Stimulated activated CD8-positive, alpha-beta memory T cell treated with anti-CD3 and anti-CD28 coated beads, Interleukin-4, amount 100 ng/mL, for 24 hours (primary cell): ENCODE measurements at regions not wholly inside any gene's neighbourhood (a gene's known extent, or its start where the extent isn't known, plus 50 kb on each side); places are given as distances from the start of the nearest gene placed in this dataset.

Experiments
- DNase-seq: peaks from one replicate; pipeline ENCODE4 v3.0.0-alpha.2; 2020; ENCODE audit warnings: low read depth

GRCh38 chr21:15151385-15152103 lies 86.7 kb upstream of the NRIP1 start:
- DNase-seq, result no peak

- DNase-seq, result no peak
Measured at GRCh38 chr21:15152591-15152990, 87.8 kb upstream of the NRIP1 start.

GRCh38 chr21:15159382-15160020 lies 94.7 kb upstream of the NRIP1 start:
- DNase-seq, result no peak

- no peak for DNase-seq
Measured at GRCh38 chr21:15160136-15160535, 95.3 kb upstream of the NRIP1 start.

GRCh38 chr21:15162921-15163320 lies 98.1 kb upstream of the NRIP1 start:
- no peak for DNase-seq

GRCh38 chr21:15164273-15164672 lies 99.5 kb upstream of the NRIP1 start:
- DNase-seq, result no peak

- no peak for DNase-seq
Measured at GRCh38 chr21:15164678-15165303, 100.0 kb upstream of the NRIP1 start.

- no peak for DNase-seq
Measured at GRCh38 chr21:15170614-15171013, 105.8 kb upstream of the NRIP1 start.

- no peak for DNase-seq
Measured at GRCh38 chr21:15171546-15171945, 106.7 kb upstream of the NRIP1 start.

- no peak for DNase-seq
Measured at GRCh38 chr21:15172963-15173362, 108.2 kb upstream of the NRIP1 start.

- DNase-seq, result no peak
Measured at GRCh38 chr21:15174923-15175322, 110.1 kb upstream of the NRIP1 start.

GRCh38 chr21:15182731-15183130 lies 117.9 kb upstream of the NRIP1 start:
- no peak for DNase-seq

- DNase-seq, result no peak
Measured at GRCh38 chr21:15183813-15184257, 119.0 kb upstream of the NRIP1 start.

GRCh38 chr21:15190412-15190811 lies 125.6 kb upstream of the NRIP1 start:
- DNase-seq, result no peak

GRCh38 chr21:15190837-15191236 lies 126.0 kb upstream of the NRIP1 start:
- no peak for DNase-seq

- no peak for DNase-seq
Measured at GRCh38 chr21:15191342-15191741, 126.5 kb upstream of the NRIP1 start.

GRCh38 chr21:15192243-15192642 lies 127.4 kb upstream of the NRIP1 start:
- no peak for DNase-seq

- no peak for DNase-seq
Measured at GRCh38 chr21:15193937-15194336, 129.1 kb upstream of the NRIP1 start.

GRCh38 chr21:15195104-15195503 lies 130.3 kb upstream of the NRIP1 start:
- no peak for DNase-seq

- no peak for DNase-seq
Measured at GRCh38 chr21:15195768-15196167, 131.0 kb upstream of the NRIP1 start.

GRCh38 chr21:15197696-15198095 lies 132.9 kb upstream of the NRIP1 start:
- no peak for DNase-seq

- no peak for DNase-seq
Measured at GRCh38 chr21:15199414-15200383, 134.9 kb upstream of the NRIP1 start.
